Amniotic stem cell (primary cell): ENCODE measurements at regions not wholly inside any gene's neighbourhood (a gene's known extent, or its start where the extent isn't known, plus 50 kb on each side); places are given as distances from the start of the nearest gene placed in this dataset.
"Not testable (repeated sequence)": the region's sequence is repeated elsewhere in the genome, so short reads cannot be mapped to it uniquely, and the experiment has no call there.

Source experiments
- DNase-seq: peaks from one replicate; lab custom pipeline; 2025; lab: John Stamatoyannopoulos, UW

- no peak for DNase-seq
These were observed 119.8 kb upstream of the SLC38A4 start for GRCh38 chr12:46945591-46945990.

DNA sequence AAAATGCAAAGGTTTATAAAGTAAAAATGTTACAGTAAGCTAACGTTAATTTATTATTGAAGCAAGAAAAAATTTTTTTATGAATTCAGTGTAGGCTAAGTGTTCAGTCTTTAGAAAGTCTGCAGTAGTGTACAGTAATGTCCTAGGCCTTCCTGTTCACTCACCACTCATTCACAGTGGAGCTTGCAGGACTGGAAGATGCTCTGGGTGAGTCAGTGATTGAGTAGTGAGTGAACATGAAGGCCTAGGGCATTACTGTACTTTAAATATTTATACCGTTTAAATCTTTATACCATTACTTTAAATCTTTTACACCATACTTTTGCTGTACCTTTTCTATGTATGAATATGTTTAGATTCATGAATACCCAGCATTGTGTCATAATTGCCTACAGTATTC, 120.3 kb upstream of the SLC38A4 start:
- DNase-seq = no peak

DNA sequence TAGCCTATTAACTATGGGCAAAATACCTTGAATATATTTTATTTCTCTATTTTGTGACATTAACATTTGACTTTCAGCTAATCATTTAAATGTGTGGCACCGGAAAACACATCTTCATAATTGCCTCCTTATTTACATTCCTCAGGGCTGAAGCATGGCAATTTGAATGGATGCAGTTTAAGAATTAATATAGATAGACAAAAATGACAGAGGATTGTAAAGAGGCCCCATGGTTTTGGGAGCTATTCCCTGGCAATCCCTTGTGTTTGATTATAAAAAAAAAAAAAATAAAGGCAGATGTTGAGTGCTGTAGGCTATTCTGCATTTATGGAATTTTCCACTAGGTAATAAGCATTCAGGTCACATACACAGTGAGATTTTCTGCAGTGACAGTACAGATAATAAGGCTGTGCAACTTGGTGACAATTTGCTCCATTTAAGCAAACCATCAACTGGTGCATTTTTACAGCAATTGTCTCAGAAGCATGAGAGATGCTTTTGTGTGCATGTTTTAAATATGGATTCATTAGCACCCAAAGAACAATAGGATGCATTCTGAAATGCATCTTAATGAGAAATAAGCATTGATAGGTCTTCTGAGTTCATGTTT, 123.2 kb upstream of the SLC38A4 start:
- DNase-seq = no peak

- DNase-seq = peak; percentile 68
These were observed 124.3 kb upstream of the SLC38A4 start for GRCh38 chr12:46950094-46950493.

DNA sequence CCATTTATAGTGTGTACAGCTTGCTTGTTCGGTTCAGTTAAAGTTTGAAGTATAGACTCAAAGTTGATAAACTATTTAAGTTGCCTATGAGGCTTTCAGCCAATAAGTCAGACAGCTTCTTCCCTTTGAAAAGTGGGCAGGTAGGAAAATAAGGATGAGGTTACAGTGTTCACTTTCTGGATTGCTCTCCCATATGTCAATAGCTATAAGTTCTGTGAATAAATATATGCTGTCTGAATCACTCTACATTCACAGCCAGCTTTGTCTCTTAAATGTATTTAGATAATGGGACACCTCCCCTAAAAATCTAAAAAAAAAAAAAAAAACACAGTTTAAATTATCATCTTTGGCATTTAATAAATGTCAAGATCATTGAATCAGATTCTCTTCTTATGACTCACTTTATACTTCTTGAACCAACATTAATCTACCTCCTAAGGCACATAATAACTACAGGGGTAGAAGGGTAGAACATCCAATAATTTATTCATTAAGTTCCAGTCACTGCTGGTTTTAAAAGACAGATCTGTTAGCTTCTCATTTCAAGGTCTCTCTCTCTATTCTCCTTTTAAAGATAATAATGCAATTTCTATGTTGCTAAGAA, 126.4 kb upstream of the PCED1B start:
- DNase-seq = no peak

- DNase-seq = no peak
These were observed 122.9 kb upstream of the PCED1B start for GRCh38 chr12:46956451-46957035.

DNA sequence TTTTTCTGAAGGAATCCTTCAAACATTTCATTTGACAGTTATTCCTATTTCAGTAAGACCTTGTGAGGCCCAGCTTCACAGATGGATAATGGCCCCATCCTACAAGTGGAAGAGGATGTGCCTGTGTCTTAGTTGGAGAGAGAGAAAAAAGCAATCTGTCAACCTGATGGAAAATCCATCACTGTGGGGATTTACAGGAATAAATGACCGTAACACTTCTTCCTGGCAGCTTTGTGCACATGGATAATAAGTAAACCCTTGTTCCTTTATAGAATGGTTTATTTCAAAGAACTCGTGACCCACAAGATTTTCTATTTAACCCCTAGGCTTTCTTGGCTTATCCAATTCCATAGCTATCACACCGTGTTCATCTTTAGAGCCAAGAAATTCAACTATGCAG, 121.4 kb upstream of the PCED1B start:
- no peak for DNase-seq

DNA sequence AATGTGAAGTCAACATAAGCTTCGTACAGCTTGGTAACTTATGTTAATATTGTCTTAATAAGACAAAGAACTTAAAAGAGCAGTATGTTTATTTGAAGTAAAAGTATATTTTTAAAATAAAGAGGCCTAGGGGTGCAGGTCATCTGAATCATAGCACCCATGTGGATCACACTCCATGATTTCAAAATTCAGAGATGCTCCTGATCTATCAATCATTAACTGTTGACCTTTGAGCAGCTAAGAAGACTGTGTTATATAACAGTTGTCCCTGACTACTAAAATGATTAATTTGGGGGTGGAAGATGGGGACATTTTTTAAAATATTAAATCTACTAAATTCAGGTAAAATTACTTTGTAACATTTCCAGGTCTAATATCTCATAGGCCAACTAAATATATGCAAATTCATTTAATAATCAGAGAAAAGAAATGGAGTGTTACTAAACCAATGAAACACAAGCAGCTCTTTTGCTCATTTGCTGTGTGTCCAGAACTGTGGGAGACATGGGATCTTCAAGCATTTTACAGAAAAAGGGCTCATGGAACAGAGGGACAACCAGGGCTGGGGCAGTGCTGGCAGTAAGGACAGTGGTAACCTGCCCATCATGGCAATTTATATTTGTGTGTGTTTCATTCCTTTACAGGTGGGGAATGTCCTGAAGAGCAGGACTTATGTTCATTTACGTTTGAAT, 120.7 kb upstream of the PCED1B start:
- DNase-seq = no peak

DNA sequence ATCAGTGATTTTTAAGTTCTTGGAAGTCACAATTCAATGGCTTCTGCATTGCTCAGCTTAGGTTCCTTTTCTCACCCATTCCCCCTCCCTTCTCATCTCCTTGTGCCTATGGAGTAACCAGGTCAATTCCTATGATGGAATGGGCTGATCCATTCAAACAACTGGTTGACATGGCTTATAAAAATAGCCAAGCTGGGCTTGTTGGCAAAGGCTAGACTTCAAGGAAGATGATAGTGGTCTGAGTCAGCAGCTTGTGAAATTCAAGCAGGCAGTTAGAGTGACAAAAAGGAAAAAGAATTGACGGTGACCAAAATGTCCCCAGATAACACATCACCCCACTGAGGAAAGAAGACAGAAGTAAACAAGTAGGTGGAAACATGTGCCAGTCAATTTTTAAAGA, 119.9 kb upstream of the PCED1B start:
- DNase-seq = no peak

DNA sequence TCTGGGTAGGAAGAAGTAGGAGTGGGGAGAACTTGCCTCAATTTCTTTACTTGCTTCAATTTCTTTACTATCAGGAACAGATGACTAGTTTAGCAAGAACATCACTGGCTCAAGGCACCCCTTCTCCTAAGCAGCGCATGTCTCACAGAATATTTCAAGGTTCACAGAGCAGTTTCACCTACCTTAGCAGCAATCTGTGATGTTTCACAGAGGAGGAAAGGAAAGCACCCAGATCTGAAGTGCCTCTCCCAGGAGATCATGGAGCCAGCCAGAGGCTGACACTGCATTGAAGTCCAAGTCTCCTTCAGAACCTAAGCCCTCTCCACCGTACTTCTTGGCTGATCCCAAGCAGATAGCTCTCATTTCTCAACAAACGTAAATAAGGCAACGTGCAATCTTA, 118.7 kb upstream of the PCED1B start:
- no peak for DNase-seq

DNA sequence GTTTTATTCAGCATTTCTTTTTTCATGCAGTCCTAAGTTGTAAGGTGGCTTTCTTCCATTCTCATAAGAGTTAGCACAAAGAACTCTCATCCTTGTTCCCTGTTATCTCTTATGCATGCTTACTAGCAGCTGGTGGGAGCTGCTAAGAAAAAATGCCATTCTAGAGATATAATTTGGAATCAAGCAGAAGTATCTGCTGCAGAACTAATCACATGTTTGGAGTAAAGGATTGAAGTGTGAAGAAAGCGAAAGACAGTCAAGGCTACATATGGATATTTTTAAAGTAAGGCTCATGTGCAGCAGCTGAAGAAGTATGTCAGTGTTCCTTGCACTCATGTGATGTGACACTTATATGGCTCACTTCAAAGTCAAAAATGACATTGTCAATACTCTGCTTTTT, 116.2 kb upstream of the PCED1B start:
- DNase-seq = no peak

GRCh38 chr12:46963977-46964971, 115.1 kb upstream of the PCED1B start:
- no peak for DNase-seq

GRCh38 chr12:46965137-46965536, 114.3 kb upstream of the PCED1B start:
- DNase-seq = no peak

DNA sequence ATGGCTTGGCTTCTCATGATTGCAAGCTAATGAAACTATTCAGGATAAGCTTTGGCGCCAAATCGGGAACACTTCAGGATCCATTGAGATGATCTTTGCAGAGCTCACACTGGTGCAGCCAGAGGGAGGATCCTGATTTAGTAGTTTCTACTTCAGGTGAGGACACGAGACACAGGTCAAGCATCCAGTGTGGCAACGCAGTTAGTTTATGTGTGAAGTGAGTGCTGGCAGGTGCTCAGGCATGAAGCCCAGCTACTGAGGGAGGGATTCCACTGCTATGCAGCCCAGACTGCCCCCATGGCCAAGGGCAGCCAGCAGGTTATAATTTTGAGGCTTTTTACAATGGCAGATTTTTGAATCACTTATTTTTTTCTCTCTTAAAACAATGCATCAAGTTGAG, 113.5 kb upstream of the PCED1B start:
- DNase-seq = no peak

DNA sequence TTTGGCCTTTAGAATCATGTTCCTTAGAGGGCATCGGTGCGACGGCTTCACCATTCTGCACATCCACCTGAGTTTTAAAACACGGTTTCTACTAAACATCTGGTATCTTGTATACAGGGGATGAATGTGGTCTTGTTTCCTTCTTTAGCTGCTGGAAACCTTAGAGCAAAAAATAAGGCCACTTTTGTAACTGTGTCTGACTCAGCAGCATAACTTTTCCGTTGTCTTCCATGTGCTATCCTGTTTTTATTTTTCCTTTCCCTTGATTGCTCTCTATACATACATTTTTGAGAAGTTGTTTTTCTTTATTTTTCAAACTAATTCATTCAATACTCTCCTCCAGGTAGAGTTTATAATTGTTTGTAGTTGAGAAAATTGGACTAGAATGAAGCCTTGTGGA, 108.8 kb upstream of the PCED1B start:
- no peak for DNase-seq

- DNase-seq = not testable (repeated sequence)
These were observed 105.5 kb upstream of the PCED1B start for GRCh38 chr12:46973937-46974336.

DNA sequence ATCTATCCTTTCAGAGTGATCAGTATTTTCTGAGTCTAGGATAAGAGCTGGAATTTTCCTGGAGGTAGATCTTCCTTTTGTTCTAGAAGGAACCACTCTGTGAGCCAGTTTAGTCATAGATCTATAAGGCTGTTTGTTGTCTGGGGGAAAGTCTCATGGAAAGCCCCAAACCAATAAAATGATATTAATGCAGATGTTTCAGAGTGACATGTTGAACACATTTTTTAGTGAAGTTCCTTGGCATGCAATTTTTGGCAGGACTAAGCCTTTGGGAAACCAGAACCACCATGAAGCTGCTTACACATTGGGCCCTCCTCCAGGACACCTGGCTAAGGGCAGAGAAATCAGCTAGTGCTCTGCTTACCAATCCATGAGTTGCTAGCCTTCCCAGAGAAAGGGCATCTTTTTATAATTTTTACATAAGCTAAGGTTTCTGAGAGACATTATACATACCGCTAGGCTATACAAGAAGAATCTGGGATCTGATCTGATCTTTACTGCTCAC, 101.5 kb upstream of the PCED1B start:
- no peak for DNase-seq

DNA sequence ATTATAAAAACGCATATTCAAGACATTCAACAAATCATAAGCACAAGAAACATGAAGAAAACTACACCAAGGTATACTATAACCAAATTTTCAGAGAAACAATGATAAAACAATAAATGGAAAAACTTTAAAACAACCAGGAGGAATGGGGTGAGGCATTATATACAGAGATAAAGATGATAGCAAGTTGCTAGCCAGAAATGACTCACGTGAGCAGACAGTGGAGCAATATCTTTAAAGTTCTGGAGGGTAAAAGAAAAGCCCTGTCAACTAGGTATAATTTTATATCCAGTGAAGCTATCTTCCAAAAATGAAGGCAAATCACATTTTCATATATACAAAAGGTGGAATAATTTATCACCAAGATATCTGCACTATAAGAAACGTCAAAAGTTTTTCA, 97.8 kb upstream of the PCED1B start:
- no peak for DNase-seq

DNA sequence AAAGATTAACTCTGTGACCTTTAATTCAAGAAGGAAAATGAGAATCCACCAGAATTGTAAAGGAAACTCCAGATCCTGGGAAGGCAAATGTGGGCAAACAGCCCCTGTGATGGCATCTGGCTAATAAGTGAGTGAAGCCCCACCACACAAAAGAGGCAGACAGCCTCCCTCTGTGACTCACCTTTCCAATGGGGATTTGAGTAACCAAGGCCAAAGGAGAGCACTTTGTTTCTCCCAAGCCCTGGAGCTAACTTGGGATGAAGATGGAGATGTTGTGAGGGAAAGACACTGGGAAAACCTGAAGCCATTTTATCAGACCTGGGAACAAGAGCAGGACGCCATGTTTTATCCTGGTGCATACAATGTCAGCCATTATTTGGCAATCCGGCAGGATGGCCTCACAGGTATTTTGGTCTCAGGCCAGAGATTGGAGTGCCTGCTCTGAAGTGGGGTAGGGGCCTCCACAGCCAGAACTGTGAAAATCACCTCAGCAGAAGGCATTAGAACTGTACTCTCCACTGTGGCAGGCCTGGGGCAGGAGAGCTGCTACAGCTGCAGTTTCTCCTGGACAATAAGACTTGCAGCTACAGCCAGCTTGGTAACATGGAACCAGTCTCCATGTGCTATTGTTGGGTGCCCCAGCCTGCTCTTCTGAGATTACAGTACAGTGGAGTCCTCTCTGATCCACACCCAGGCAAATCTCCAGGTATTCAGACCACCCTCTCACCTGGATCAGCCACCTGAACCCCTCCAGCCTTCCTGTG, 96.6 kb upstream of the PCED1B start:
- no peak for DNase-seq

GRCh38 chr12:46983393-46983793, 96.0 kb upstream of the PCED1B start:
- DNase-seq = no peak
